ENCODE measurements at regions not wholly inside any gene's neighbourhood (a gene's known extent, or its start where the extent isn't known, plus 50 kb on each side); places are given as distances from the start of the nearest gene placed in this dataset.
"Not testable (repeated sequence)": the region's sequence is repeated elsewhere in the genome, so short reads cannot be mapped to it uniquely, and the experiment has no call there.

GRCh38 chr2:144905956-144906355 lies 386.0 kb upstream of the ZEB2 start:
- H3K4me1 ChIP-seq (ENCODE audit: control insufficient read depth, insufficient read depth, low read length) = no peaks in the 10 kb centered on the region
- CTCF ChIA-PET = no interaction called here

GRCh38 chr2:144904612-144905011 lies 384.7 kb upstream of the ZEB2 start:
- ChIA-PET POLR2A (no interaction called here), CTCF (no interaction called here)
- H3K4me1 ChIP-seq (ENCODE audit: control insufficient read depth, insufficient read depth, low read length) = no peaks in the 10 kb centered on the region

More at GRCh38 chr2:144905956-144906355, 386.0 kb upstream of the ZEB2 start:
- TF ChIP-seq ZNF114 (tag by site-specific recombination; IDR thresholded peaks at IDR 0.05) (no peak), ZNF248 (tag by site-specific recombination; IDR thresholded peaks at IDR 0.05) (no peak), REST (tag by site-specific recombination; IDR thresholded peaks at IDR 0.05) (no peak), ZNF169 (tag by site-specific recombination; IDR thresholded peaks at IDR 0.05) (no peak), YY1 (tag by site-specific recombination; IDR thresholded peaks at IDR 0.05) (no peak), KLF17 (tag by site-specific recombination; IDR thresholded peaks at IDR 0.05) (no peak), ZNF292 (tag by site-specific recombination; IDR thresholded peaks at IDR 0.05; ENCODE audit: borderline replicate concordance, low read depth) (no peak), ZNF311 (tag by site-specific recombination; IDR thresholded peaks at IDR 0.05; ENCODE audit: borderline replicate concordance) (no peak), BCL6B (tag by site-specific recombination; IDR thresholded peaks at IDR 0.05) (no peak), ZNF24 (tag by site-specific recombination; IDR thresholded peaks at IDR 0.05) (no peak), ZSCAN5A (tag by site-specific recombination; IDR thresholded peaks at IDR 0.05) (no peak)
- Histone ChIP-seq H3K36me3 (ENCODE audit: control insufficient read depth in 2 of 2, insufficient read depth in 1 of 2, low read length in 2 of 2) (no peaks in the 10 kb centered on the region), H3K4me3 (ENCODE audit: low read depth, low read length) (no peak overlapping the region), H3K9me3 (ENCODE audit: control insufficient read depth, insufficient read depth, low read depth, low read length) (no peaks in the 10 kb centered on the region), H3K27ac (ENCODE audit: extremely low read depth, low read depth, low read length) (no peak overlapping the region)
- POLR2A ChIA-PET = no interaction called here

GRCh38 chr2:144903045-144903444 lies 383.1 kb upstream of the ZEB2 start:
- H3K27ac ChIP-seq (ENCODE audit: extremely low read depth, low read depth, low read length); H3K36me3 ChIP-seq (ENCODE audit: control insufficient read depth in 2 of 2, insufficient read depth in 1 of 2, low read length in 2 of 2); POLR2A ChIA-PET; H3K9me3 ChIP-seq (ENCODE audit: control insufficient read depth, insufficient read depth, low read depth, low read length); CTCF ChIA-PET; H3K4me1 ChIP-seq (ENCODE audit: control insufficient read depth, insufficient read depth, low read length); H3K4me3 ChIP-seq (ENCODE audit: low read depth, low read length): not testable (repeated sequence)

More at GRCh38 chr2:144904612-144905011, 384.7 kb upstream of the ZEB2 start:
- H3K27ac ChIP-seq (ENCODE audit: extremely low read depth, low read depth, low read length) = no peak overlapping the region
- TF ChIP-seq ZBTB26 (tag by site-specific recombination; optimal IDR thresholded peaks at IDR 0.05) (no peak), IKZF3 (tag by site-specific recombination; IDR thresholded peaks at IDR 0.05) (no peak), BCL6B (tag by site-specific recombination; IDR thresholded peaks at IDR 0.05) (no peak), ZFP37 (tag by site-specific recombination; IDR thresholded peaks at IDR 0.05) (no peak), ZNF843 (tag by site-specific recombination; IDR thresholded peaks at IDR 0.05) (no peak), ZNF747 (tag by site-specific recombination; IDR thresholded peaks at IDR 0.05) (no peak), ZNF623 (tag by site-specific recombination; IDR thresholded peaks at IDR 0.05) (no peak)
- H3K36me3 ChIP-seq (ENCODE audit: control insufficient read depth in 2 of 2, insufficient read depth in 1 of 2, low read length in 2 of 2) = no peaks in the 10 kb centered on the region
- H3K4me3 ChIP-seq (ENCODE audit: low read depth, low read length) = no peak overlapping the region
- no peaks in the 10 kb centered on the region for H3K9me3 ChIP-seq (ENCODE audit: control insufficient read depth, insufficient read depth, low read depth, low read length)

- POLR2A ChIA-PET; CTCF ChIA-PET; H3K27ac ChIP-seq (ENCODE audit: extremely low read depth, low read depth, low read length); H3K36me3 ChIP-seq (ENCODE audit: control insufficient read depth in 2 of 2, insufficient read depth in 1 of 2, low read length in 2 of 2); H3K4me3 ChIP-seq (ENCODE audit: low read depth, low read length); H3K4me1 ChIP-seq (ENCODE audit: control insufficient read depth, insufficient read depth, low read length); H3K9me3 ChIP-seq (ENCODE audit: control insufficient read depth, insufficient read depth, low read depth, low read length): not testable (repeated sequence)
These were observed 381.5 kb upstream of the ZEB2 start for GRCh38 chr2:144901386-144901785.

Data from HEK293 (cell line).